ENCODE measurements at regions not wholly inside any gene's neighbourhood (a gene's known extent, or its start where the extent isn't known, plus 50 kb on each side); places are given as distances from the start of the nearest gene placed in this dataset.

DNA sequence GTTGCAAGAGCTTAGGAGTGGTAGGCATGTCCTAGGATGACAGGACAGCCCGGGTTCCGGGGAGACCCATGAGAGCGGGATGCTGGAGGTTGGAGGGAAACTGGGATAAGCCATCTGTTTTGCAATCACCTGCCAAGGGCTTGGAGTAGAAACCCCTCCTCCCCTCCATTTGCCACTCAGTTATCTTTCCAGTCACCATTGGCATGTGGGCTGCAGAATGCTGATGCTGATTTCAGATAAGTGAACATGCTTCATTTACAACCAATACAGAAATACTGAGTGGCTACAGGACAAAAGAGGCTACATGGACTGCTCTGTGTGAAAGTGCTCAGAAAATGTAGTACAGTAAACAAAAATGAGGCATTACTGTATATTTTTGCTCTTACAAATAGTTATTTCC is 93.4 kb upstream of the KIF2A start:
- TF ChIP-seq CTCF (IDR thresholded peaks at IDR 0.05) (no peak), POLR2A (IDR thresholded peaks at IDR 0.05) (no peak)
